Medulla oblongata (tissue), 1 donor: ENCODE measurements at regions not wholly inside any gene's neighbourhood (a gene's known extent, or its start where the extent isn't known, plus 50 kb on each side); places are given as distances from the start of the nearest gene placed in this dataset.
A peak's percentile ranks its signal among the peaks of the same experiment; 100 is the strongest.

Source experiments
- DNase-seq: peaks from one replicate; pipeline ENCODE4 v3.0.0-alpha.2; 2015; ENCODE audit errors: extremely low spot score

DNA sequence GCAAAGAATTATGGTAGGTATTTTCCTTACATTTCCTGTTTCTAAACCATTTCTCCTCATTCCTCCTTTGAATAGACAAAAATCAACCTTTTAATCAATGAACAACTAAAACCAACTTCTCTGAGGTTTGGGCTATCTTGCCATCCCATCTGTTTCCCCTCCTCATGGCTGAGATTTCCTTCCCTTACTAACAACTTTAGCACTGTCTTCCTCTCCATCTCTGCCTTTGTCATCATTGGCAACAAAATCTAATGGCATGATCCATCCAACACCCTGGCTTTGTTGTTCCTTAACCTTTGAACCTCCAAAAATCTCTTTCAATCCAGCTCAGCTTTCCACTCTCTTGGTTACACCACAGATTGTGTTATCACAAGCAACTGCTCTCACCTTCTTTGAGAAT lies 95.3 kb upstream of the FAM136A start:
- no peak for DNase-seq

DNA sequence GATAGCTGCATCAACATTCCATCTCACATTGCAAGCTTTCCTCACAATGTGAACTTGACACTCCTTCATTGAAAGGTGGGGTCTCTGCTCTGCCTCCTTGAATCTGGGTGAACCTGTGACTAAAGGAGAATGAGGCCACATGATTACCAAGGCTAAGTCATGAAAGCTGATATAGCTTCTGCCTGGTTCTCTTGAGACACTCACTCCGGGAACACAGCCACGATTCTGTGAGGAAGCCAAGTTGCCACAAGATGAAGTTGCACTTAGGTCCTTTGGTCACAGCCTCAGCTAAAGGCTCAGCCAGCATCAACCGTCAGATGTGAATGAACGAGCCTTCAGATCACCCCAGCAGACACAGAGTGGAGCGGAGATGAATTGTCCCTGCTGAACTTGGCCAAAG lies 94.7 kb upstream of the FAM136A start:
- DNase-seq = no peak

DNA sequence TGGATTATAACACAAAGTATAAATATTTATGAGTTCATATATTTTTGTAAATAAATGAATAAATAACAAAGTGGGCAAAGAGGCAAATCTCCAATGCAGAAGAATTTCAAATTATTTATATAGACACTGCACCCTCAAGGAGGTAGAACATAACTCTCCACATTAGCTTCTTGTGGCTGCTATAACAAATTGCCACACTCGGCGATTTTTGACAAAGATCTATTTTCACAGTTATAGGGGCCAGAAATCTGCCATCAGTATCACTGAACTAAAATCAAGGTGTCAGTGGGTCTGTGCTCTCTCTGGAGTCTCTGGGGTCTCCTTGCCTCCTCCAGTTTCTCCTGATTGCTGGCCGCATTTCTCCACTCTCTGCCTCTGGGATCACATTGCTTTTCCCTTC lies 92.0 kb upstream of the FAM136A start:
- no peak for DNase-seq

DNA sequence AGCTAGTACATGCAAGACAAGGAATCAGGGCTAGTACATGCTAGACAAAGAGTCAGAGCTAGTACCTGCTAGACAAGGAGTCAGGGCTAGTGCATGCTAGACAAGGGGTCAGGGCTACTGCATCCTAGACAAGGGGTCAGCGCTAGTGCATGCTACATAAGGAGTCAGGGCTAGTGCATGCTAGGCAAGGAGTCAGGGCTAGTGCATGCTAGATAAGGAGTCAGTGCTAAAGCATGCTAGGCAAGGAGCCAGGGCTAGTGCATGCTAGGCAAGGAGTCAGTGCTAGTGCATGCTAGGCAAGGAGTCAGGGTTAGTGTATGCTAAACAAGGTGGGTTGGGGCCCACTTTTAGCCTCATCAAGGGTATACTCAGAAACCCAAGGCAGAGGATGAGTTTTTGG lies 90.1 kb upstream of the FAM136A start:
- no peak for DNase-seq

DNA sequence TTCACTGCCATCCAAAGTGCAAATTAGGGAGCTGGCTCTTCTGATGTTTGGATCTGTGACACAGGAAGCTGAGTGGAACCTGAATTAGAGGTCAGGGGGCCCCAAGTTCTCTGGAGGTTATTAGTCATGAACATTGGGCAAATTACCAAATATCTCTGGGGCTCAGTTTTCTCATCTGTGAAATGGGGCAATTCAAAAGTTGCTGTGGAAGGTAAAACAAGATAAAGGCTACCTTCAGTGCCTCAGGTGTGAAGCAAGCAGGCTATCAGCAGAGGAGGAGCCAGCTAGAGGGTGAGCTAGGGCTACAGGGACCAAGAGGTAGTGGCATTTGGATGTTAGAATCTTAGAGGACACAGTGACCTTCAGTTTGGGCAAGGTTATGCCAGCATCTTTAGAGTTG lies 89.4 kb upstream of the FAM136A start:
- no peak for DNase-seq

DNA sequence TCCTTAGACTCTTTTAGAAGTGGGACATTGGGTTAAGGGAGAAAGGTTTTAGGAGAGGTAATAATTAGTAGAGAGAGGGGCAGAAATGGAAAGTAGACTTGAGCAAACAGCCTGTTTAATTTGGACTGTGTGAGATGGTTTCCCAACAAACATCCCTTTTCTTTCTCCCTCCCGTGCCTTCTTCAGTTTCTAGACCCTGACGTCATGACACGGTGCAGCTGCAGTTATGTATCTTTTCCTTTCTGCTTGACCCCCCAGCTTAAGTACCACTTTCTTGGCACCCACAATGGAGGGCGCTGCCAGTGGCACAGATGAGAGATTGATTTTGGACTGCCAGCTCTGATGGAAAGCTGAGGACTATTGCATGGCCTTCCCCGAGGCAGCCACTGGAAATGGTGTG lies 86.9 kb upstream of the FAM136A start:
- no peak for DNase-seq

DNA sequence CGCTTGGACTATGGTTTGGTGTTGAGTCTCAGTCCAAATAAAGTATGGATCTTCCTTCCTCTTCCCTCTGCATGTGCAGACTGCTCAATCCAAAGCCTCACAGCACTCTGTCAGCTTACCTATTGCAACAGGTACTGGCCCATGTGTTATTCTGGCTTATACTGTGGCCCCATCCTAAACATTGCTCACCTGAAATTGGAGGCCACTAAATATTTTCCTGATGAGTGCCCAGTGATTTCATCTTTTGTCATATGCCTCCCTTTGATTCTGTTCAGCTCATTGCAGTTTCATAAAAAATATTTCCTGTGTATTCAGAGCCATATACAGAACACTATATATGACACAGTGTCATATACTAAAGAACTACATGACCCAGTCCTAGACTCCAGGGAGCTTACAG lies 86.3 kb upstream of the FAM136A start:
- no peak for DNase-seq

DNA sequence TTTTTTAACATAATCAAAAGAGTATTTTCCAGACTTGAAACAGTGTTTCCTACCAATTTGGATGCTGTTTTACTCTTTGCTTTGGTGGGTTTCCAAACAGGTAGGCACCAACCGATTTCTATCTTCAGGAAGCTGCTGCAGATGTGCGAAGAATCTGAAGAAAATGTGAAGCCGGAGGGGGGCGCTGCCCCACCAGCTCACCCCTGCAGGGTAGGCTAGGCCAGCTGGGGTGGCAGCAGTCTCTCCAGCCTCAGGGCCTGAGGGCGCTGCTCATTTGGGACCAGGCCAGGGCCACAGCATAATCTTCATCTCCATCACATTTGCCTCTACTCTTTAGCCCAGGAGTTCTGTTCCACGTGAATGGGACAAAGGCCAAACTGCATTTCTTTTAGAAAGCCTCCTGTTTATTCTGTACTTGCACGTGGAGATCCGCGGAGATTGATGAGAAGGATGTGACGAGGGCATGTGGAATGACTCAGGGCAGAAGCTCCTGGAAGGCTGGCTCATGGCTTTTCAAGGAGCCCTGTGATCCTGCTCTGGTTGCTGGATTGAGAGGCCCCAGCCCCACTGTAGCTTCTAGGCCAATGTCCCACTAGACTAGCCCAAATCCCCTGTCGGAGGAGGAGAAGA lies 84.2 kb upstream of the FAM136A start:
- no peak for DNase-seq

DNA sequence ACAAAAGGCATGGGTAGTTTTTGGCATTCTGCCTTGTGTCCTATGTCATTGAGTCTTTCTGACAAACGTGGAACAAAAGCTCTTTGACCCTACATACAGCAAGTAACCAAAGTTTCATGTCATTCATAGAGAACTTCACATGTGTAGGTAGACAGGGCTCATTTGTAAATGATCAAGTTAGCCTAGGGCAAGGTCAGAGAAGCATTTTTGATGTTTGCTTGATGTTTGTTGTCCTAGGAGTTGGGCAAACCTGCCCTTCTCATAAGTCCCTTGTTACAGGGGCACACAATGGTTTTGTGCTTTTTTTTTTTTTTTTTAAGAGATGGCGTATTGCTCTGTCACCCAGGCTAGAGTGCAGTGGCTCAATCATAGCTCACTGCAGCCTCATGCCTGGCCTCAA lies 83.3 kb upstream of the FAM136A start:
- no peak for DNase-seq

DNA sequence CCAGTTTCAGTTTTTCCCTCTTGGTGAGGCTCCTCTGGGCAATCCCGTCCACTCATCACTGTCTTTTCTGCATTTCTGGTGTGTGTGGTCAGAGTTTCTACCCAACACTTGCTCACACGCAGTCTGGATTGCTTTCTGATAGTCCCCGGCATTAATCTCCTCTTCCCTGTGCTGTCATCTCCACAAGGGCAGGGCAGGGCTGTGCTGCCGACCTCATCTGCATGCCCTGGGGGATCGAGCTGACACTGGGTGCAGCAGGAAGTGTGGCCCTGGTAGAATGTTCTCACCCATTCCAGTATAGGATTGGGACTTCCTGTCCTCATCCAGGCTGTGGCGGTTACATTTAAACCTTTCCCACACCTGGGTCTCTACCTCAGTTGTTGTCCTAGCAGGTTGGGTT lies 80.0 kb upstream of the FAM136A start:
- DNase-seq = no peak

DNA sequence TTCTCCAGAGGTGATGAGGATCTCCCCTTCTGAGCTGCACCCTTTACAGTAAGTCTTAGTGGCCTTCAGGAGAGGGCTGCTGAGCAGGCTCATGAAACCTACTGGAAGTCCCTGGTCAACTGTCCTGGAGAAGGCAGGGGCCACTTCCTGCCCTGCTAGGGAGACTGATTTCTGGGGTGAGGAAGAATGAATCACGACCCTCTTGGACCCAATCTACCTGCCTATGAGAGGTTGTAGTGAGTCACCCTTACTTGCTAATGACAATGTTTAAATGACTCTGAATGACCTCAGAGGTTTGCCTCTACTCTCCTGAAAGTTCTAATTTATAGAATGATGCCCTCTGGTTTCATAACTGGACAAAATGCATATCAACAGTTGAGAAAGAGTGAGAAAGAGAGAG lies 79.4 kb upstream of the FAM136A start:
- no peak for DNase-seq

DNA sequence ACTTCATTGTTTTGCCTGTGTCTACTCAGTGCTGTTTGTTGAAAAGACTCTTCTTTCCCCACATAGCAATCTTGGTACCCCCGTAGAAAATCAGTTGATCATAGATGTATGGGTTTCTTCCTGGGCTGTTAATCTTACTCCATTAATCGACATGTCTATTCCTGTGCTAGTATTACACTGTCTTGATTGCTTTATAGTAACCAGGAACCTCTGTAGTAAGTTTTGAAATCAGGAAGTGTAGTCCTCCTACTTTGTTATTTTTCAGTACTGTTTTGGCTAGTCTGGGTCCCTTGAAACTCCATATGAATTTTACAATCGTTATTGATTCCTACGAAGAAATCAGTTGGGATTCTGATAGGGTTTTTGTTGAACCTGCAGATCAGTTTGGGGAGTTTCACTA lies 78.8 kb upstream of the FAM136A start:
- DNase-seq = no peak

DNA sequence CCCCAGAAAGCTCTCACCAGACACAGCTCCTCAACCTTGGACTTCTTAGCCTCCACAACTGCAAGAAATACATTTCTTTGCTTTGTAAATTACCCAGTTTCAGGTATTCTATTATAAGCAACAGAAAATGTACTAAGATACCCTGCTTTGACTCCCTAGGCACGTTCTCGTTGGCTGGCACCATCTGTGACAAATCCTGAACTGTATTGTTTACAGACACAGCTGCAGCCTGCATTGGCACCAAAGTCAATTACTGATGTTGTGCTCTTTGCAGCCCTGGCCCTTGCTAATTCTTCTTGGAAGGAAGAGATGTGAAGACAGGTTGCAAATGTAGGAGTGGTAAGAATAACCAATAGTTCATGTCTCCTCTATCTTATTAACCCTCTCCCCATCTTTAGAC lies 72.7 kb upstream of the FAM136A start:
- DNase-seq = peak; percentile 43

DNA sequence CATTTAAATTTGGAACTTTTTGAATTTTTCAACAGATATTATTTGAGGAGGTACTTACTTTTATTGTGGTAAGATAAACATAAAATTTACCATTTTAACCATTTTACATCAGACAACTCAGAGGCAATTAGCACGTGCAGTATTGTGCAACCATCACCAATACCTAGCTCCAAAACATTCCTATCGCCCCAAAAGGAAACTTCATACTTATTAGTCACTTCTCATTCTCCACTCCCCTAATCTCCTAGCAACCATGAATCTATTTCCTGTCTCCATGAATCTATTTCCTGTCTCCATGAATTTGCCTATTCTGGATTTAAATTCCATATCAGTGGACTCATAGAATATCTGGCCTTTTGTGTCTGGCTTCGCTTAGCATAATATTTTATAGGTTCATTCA lies 69.9 kb upstream of the FAM136A start:
- DNase-seq = no peak

DNA sequence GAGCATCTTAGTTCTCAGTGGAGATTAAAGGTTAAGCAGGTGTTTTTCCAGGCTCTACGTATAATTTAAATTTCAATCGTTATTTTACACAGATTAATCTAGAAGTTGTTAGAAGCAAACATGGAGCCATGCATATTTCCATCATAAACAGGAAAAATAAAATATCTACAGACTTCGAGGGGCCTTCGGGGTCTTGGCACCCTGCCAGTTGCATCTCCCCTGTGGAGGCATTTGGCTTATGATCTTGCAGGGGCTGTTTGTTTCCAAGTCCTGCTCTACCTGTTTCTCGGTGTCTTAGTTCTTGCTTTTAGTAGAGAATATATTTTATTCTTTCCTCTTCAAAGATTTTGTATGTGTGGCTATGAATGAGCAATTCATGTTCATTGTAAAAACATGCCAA lies 67.2 kb upstream of the FAM136A start:
- no peak for DNase-seq

DNA sequence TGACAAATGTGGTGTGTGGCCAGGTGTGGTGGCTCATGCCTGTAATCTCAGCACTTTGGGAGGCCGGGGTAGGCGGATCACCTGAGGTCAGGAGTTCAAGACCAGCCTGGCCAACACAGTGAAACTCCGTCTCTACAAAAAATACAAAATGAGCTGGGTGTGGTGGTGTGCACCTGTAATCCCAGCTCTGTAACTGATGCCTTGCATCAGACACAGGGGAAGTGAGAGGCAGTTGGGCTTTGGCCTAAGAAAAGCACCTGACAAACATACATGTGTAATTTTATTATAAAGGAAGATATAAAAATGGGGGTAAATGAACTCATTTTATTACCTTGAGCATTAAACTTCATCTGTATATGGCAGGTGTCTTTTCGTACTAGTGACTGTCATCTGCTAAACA lies 66.7 kb upstream of the FAM136A start:
- DNase-seq = no peak

DNA sequence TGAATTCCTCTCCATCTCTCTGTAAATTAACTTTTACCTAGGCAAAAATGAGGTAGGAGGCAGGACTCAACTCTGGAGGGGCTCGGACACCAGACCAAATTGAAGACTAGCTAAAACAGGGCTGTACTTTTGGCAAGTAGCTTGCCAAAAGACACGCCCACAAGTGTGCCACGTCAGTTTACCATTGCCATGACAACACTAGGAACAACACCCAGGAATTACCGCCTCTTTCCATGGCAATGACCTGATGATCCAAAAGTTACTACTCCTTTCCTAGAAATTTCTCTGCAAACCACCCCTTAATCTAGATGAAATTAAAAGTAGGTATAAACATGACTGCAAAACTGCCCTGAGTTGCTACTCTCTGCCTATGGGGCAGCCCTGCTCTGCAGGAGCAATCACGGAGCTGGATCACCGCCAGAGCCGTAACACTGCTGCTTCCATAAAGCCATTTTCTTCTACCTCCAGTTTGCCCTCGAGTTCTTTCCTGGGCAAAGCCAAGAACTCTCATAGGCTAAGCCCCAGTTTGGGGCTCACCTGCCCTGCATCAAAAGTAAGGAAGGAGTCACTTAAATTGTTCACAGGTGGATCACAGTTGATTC lies 66.0 kb upstream of the FAM136A start:
- no peak for DNase-seq

DNA sequence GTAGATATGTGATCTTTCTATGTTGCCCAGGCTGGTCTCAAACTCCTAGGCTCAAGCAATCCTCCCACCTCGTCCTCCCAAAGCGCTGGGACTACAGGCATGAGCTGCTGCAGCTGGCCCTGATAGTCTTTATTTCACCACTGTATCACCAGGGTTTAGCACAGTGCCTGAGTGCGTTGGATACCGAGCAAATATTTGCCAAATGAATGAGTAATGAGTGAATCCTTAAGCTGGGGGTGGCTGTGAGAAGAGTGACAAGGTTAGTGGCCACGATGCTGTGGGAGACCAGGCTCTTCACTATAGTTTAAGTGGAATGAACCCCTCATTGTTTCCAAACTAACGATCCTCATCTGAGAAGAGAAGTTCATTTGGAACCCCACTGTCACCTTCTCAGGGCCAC lies 60.8 kb upstream of the FAM136A start:
- no peak for DNase-seq

DNA sequence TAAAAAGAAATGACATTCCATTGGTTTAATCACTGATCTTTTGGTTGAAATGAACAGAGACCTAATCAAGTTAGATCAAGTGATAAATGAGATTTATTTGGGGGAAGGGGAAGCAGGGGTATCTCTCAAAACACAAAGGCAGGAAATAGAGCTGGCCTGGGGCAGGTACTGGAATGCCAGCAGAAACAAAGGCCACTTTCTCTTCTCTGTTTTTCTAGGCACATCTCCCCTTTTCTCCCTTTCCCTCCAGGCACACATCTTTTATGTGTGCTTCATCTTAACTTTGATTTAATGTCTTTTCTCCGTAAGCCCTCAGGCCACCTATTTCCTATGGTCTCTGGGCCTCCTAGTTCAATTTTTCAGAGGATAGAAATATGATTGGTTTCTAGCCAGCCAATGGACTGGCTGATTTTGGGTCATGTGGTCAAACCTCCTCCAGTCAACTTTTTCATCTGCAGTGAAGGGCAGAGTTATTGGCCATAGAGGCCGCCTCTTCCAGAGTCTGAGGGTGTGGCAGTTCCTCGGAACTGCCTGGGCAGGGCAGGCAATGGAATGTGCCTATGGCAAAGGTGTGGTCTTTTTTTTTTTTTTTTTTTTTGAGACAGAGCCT lies 58.9 kb upstream of the FAM136A start:
- no peak for DNase-seq

DNA sequence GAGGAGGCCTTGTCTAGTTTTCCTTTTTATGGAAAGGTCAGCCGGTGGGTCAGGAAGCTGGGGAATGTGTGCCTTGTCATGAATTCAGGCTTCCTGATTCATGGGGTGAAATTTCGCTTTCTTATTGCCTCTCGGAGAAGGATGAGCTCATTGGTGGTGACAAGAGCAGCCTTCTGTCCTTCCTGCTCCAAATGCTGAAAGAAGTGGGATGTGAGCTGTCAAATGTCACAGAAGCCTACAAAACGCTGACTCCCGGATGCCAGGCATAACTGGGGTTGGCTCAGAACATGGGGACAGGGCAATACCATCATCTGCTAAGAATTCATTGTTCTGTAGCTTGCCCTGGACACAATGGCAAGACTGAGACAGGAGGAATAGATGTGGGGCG lies 55.8 kb upstream of the FAM136A start:
- DNase-seq = no peak

DNA sequence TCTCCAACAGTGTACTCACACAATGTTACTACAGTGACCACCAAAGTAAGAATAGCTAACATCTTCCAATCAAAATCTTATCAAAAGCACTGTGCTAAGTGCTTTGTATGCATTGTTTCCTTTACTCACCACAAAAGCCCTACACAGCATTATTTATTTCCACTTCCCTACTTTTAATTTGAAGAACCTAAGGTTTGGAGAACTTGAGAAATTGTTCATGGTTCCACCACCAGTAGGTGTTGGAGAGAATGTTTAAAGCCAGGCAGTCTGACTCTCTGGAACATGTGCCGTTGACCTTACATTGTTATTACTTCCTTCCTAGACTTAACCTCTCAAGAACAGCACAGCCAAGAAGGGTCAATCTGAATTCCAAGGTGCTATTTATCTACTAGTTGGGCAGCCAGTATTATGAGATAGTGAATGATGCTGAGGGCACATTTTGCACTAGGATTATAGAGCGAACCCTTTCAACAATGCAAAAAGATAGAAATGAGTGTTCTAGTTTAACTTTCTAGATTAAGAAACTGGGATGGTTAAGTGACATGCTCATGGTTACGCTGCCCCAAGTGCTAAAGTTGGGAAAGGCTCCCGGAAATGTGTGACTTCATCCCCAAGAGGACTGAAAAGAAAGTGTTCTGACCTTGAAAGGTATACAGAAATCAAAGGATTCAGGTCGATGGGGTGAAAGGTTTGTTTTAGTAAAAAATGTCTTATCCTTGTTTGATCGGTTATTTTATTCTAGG lies 55.2 kb upstream of the FAM136A start:
- DNase-seq = no peak

DNA sequence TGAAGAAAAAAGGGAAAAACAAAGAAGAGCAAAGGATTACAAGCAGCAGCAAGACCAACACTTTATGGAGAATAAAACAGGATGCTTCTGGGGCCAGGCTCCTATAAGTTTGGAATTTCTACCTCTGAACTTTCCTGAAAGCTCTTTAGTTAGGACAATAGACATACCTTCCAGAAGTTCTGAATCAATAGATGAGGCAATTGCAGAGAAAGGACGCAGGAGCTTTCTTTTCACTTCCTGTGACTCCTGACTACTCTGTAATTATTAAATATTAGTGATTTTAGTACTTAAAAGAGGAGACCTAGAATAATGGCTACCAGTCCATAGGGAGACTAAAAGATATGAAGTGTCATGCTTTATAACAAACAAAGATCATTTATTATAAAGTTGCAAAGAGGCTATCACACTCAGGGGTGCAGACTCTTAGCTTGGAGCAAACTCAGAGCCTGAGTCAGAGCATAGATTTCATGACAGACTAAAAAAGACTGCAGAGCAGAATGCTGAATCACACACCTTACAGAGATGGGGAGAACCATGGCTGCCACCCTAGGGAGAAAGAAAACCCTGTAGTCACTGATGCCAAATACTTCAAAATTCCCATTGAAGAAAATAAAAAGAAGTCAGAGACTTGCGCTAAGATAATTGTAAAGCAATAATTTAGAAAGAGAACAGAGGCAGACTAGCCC lies 52.5 kb upstream of the FAM136A start:
- DNase-seq = no peak
